ENCODE measurements at regions not wholly inside any gene's neighbourhood (a gene's known extent, or its start where the extent isn't known, plus 50 kb on each side); places are given as distances from the start of the nearest gene placed in this dataset.

DNA sequence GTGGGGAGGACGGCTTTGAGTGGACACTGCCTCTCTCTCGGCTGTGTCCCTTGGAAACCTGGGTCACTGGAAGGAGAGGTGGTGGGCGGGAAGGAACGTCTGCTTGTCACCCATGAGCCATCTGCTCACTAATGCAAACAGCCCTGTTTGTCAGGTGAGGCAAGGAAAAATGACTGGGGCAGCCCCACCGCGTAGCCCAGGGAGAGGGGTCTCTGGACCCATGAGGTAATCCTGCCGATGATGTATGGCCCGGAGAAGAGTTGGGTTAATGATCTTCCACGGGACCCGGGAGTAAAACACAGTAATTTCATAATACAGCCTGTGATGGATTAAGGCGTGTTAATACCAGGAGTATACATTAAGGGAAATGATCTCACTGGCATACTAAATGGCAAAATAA, 197.0 kb downstream of the CYLD start:
- H3K36me3 ChIP-seq: no peaks in the 10 kb centered on the region
- no peaks in the 10 kb centered on the region for H3K9me3 ChIP-seq
- no peak for DNase-seq
- H3K4me3 ChIP-seq (ENCODE audit: low read depth, low read length): no peak overlapping the region
- TF ChIP-seq, protein P1, sequence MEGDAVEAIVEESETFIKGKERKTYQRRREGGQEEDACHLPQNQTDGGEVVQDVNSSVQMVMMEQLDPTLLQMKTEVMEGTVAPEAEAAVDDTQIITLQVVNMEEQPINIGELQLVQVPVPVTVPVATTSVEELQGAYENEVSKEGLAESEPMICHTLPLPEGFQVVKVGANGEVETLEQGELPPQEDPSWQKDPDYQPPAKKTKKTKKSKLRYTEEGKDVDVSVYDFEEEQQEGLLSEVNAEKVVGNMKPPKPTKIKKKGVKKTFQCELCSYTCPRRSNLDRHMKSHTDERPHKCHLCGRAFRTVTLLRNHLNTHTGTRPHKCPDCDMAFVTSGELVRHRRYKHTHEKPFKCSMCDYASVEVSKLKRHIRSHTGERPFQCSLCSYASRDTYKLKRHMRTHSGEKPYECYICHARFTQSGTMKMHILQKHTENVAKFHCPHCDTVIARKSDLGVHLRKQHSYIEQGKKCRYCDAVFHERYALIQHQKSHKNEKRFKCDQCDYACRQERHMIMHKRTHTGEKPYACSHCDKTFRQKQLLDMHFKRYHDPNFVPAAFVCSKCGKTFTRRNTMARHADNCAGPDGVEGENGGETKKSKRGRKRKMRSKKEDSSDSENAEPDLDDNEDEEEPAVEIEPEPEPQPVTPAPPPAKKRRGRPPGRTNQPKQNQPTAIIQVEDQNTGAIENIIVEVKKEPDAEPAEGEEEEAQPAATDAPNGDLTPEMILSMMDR (IDR thresholded peaks at IDR 0.05; ENCODE audit: low read depth, low read length): no peak
- H3K4me1 ChIP-seq: no peaks in the 10 kb centered on the region
- no peaks in the 10 kb centered on the region for H3K27me3 ChIP-seq

- H3K9me3 ChIP-seq: no peaks in the 10 kb centered on the region
- H3K4me1 ChIP-seq: no peaks in the 10 kb centered on the region
- no peaks in the 10 kb centered on the region for H3K36me3 ChIP-seq
- TF ChIP-seq, protein P1 (IDR thresholded peaks at IDR 0.05; ENCODE audit: low read depth, low read length): no peak
- no peak for DNase-seq
- H3K4me3 ChIP-seq (ENCODE audit: low read depth, low read length): no peak overlapping the region
- H3K27me3 ChIP-seq: no peaks in the 10 kb centered on the region
Observed at GRCh38 chr16:50933262-50933661, 191.4 kb downstream of the CYLD start.

GRCh38 chr16:50932348-50932935, 190.6 kb downstream of the CYLD start:
- TF ChIP-seq, protein P1 (IDR thresholded peaks at IDR 0.05; ENCODE audit: low read depth, low read length): no peak
- no peak overlapping the region for H3K4me3 ChIP-seq (ENCODE audit: low read depth, low read length)
- DNase-seq: no peak

DNA sequence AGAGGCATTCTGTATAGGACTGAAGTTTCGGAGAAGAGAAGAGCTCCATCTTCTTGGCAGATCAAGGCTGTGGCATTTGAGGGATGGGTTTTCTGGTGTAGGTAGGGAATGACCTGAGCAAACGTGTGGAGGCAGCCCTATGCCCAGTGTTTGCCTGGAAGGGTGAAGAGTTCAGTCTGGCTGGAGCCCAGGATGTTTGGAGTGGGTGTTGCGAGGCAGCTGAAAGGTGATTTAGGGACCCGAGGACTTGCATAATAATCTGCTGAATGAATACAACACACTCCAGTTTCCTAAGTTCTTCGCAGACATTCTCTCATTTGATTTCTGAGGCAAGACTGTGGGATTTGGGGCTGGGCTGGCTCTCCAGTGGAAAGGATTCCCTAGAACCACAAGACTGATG, 186.2 kb downstream of the CYLD start:
- no peaks in the 10 kb centered on the region for H3K36me3 ChIP-seq
- no peaks in the 10 kb centered on the region for H3K9me3 ChIP-seq
- no peaks in the 10 kb centered on the region for H3K27me3 ChIP-seq
- no peak for DNase-seq
- H3K4me1 ChIP-seq: no peaks in the 10 kb centered on the region
- TF ChIP-seq, protein P1 (IDR thresholded peaks at IDR 0.05; ENCODE audit: low read depth, low read length): no peak
- H3K4me3 ChIP-seq (ENCODE audit: low read depth, low read length): no peak overlapping the region

More at GRCh38 chr16:50932348-50932935, 190.6 kb downstream of the CYLD start:
- no peaks in the 10 kb centered on the region for H3K4me1 ChIP-seq
- no peaks in the 10 kb centered on the region for H3K36me3 ChIP-seq
- no peaks in the 10 kb centered on the region for H3K27me3 ChIP-seq
- H3K9me3 ChIP-seq: no peaks in the 10 kb centered on the region

DNA sequence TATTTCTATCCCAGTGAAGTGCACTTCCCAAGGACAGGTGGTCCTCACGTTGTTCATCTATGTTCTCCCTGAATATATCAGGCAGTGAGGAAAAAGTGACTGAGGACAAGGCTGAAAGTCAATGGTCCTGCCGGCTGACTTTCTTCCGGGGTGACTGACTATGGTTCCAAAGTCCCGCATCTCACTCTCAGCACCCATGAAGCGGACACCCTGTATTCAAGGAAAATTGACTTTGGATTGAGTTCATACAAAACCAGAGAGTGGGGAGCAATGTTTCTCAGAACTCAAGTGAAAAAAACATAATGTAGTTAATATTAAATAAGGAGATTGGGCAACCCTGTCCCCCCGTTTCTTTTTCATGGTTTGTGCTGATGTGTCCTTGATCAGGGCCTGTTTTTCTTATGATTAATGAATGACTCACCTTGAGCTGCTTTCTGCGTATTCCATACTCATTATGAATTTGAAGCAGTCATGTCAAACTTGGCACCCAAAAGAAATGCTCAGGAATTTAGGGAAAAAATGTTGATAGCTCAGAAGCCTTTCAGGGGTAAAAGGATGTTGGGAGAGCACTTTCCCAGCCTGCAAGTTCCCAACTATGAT, 184.0 kb downstream of the CYLD start:
- H3K27me3 ChIP-seq: no peaks in the 10 kb centered on the region
- TF ChIP-seq, protein P1 (IDR thresholded peaks at IDR 0.05; ENCODE audit: low read depth, low read length): no peak
- DNase-seq: no peak
- H3K36me3 ChIP-seq: no peaks in the 10 kb centered on the region
- H3K4me3 ChIP-seq (ENCODE audit: low read depth, low read length): no peak overlapping the region
- H3K4me1 ChIP-seq: no peaks in the 10 kb centered on the region
- H3K9me3 ChIP-seq: no peaks in the 10 kb centered on the region

DNA sequence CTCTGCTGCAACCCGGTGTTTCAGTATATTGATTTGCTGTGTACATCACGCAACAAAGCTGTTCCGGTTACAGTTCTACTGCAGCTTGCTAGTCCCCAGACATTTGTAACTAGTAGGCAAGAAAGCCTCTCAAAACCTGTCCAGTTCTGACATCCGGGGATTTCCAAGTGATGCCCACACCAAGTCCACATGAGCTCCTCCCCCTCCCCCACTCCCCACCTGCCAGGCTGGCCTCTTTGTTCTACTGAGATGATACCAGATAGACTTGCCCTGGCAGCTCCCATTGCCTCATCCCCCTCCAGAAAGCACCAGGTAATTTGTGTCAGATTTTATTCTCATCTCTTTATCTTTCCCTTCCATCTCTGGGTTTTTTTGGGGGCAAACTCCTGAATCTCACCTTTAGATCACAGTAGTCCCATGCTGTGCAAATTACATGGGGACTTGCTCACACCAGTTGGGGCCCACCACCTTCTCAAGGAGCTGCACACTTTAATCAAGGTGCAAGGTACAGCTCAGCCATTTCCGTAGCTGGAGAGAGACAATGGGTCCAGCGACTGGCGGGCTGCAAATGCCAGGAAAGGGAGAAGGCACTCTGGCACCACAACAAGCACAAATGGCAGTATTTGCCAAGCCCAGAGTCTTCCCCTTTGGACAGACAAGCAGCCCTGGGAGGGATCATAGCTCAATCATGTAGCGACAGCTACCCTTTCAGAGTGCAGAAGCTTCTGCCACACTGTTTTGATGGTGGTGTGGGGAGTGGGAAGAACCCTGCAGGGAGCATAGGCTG, 183.1 kb downstream of the CYLD start:
- H3K36me3 ChIP-seq: no peaks in the 10 kb centered on the region
- H3K4me3 ChIP-seq (ENCODE audit: low read depth, low read length): no peak overlapping the region
- no peaks in the 10 kb centered on the region for H3K27me3 ChIP-seq
- no peak for DNase-seq
- no peaks in the 10 kb centered on the region for H3K9me3 ChIP-seq
- TF ChIP-seq, protein P1 (IDR thresholded peaks at IDR 0.05; ENCODE audit: low read depth, low read length): no peak
- H3K4me1 ChIP-seq: no peaks in the 10 kb centered on the region

All from BE2C (cell line).